Astrocyte (in vitro differentiated cells and primary cell): ENCODE measurements at regions not wholly inside any gene's neighbourhood (a gene's known extent, or its start where the extent isn't known, plus 50 kb on each side); places are given as distances from the start of the nearest gene placed in this dataset.

ENCODE experiments used
- CTCF ChIP-seq: IDR thresholded peaks from 2 replicates; pipeline ENCODE4 v1.5.1; 2011; ENCODE audit warnings: low read depth, mild to moderate bottlenecking, inconsistent platforms, low read length, moderate library complexity; ENCODE audit not compliant: insufficient read depth
- EZH2 ChIP-seq: IDR thresholded peaks from 2 replicates; pipeline ENCODE4 v1.6.1; 2012; ENCODE audit warnings: mild to moderate bottlenecking, low read length, inconsistent platforms; ENCODE audit not compliant: insufficient read depth

DNA sequence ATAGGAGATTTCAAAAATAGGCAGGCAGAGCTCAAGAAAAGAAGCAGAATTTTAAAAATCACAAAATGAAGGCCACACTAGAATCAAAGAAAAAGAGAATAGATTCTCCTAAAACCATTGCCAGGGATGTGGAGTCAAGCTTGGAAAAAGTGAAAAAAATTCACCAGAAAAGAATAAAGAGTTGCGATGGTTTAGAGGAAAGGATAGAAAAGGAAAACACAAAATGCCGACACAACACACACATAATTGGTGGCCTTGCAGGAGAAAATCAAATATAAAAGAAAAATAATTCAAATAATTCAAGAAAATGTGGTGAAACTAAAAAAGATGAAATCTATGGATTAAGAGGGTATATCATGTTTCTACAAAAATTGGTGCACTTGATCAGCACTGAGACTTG lies 181.6 kb upstream of the C14orf180 start:
- TF ChIP-seq CTCF: no peak
- no peak for TF ChIP-seq EZH2
